ENCODE measurements at regions not wholly inside any gene's neighbourhood (a gene's known extent, or its start where the extent isn't known, plus 50 kb on each side); places are given as distances from the start of the nearest gene placed in this dataset.

DNA sequence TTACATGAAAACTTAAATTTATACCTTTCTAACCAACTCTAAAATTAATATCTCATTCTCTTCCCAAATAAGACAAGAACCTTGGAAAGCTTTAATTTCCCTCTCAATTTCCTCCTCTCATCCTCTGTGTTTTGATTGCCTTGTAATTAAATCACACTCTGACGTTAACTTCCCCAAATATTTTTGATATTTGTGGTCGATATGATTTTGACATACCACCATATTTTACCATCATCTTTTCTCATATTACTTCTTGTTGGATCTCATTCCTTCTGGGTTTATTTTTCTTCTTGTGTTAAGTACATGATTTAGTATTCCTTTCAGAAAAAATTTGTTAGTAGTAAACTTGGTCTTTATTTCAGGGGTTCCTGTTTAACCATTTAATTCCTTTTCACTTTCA lies 69.6 kb downstream of the RDH14 start:
- Histone ChIP-seq H4K91ac (ENCODE audit: insufficient read length, low read depth, low read length) (no peak overlapping the region), H3K23me2 (ENCODE audit: insufficient read length, low read depth, low read length, poor library complexity, severe bottlenecking) (no peaks in the 10 kb centered on the region), H2AK5ac (ENCODE audit: insufficient read length, low read length) (no peak overlapping the region), H2BK15ac (ENCODE audit: low read depth, low read length) (no peak overlapping the region), H2BK20ac (ENCODE audit: low read depth, low read length, poor library complexity, severe bottlenecking) (no peak overlapping the region), H3K9ac (ENCODE audit: extremely low read depth, insufficient read length, low read length) (no peak overlapping the region), H3K4me2 (ENCODE audit: insufficient read depth, insufficient read length, low read length) (no peak overlapping the region), H2BK120ac (ENCODE audit: low read depth, low read length, poor library complexity, severe bottlenecking) (no peak overlapping the region), H2AFZ (ENCODE audit: low read length) (no peak overlapping the region), H4K5ac (ENCODE audit: insufficient read length, low read depth, low read length) (no peak overlapping the region), H3K9me3 (ENCODE audit: control insufficient read depth, low read depth, low read length) (no peaks in the 10 kb centered on the region), H4K20me1 (ENCODE audit: control insufficient read depth, insufficient read depth, insufficient read length) (no peaks in the 10 kb centered on the region), H3K23ac (ENCODE audit: insufficient read length, low read depth, low read length) (no peak overlapping the region), H3K56ac (ENCODE audit: insufficient read length, low read depth, low read length) (no peak overlapping the region), H2BK5ac (ENCODE audit: insufficient read length, low read length) (no peak overlapping the region), H3K18ac (ENCODE audit: insufficient read length, low read depth, low read length) (no peak overlapping the region), H3K79me2 (ENCODE audit: insufficient read depth, low read length) (no peaks in the 10 kb centered on the region), H4K8ac (replicated peaks; ENCODE audit: insufficient read length, low read depth, low read length) (no peak overlapping the region), H3K79me1 (ENCODE audit: insufficient read depth, low read depth, low read length, poor library complexity, severe bottlenecking) (no peaks in the 10 kb centered on the region), H2BK12ac (ENCODE audit: insufficient read length, low read depth, low read length) (no peak overlapping the region), H3T11ph (ENCODE audit: low read length) (no peak overlapping the region), H3K27ac (ENCODE audit: insufficient read length, low read depth, low read length) (no peak overlapping the region), H3K14ac (ENCODE audit: insufficient read depth, low read length) (no peak overlapping the region), H3K27me3 (ENCODE audit: insufficient read depth, low read length) (no peaks in the 10 kb centered on the region), H3K4ac (ENCODE audit: low read depth, low read length) (no peak overlapping the region), H3K4me1 (ENCODE audit: insufficient read depth, low read length) (no peaks in the 10 kb centered on the region)
- H3K4me3 Mint-ChIP-seq: no peak overlapping the region
- WGBS (ENCODE audit: extremely low coverage, insufficient read length, low lambda C conversion rate): no CpG with 5 or more reads among the region's 2 CpGs
- TF ChIP-seq, protein P1, sequence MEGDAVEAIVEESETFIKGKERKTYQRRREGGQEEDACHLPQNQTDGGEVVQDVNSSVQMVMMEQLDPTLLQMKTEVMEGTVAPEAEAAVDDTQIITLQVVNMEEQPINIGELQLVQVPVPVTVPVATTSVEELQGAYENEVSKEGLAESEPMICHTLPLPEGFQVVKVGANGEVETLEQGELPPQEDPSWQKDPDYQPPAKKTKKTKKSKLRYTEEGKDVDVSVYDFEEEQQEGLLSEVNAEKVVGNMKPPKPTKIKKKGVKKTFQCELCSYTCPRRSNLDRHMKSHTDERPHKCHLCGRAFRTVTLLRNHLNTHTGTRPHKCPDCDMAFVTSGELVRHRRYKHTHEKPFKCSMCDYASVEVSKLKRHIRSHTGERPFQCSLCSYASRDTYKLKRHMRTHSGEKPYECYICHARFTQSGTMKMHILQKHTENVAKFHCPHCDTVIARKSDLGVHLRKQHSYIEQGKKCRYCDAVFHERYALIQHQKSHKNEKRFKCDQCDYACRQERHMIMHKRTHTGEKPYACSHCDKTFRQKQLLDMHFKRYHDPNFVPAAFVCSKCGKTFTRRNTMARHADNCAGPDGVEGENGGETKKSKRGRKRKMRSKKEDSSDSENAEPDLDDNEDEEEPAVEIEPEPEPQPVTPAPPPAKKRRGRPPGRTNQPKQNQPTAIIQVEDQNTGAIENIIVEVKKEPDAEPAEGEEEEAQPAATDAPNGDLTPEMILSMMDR (conservative IDR thresholded peaks at IDR 0.05): no peak
- no peaks in the 10 kb centered on the region for H3K9me3 Mint-ChIP-seq
- H3K4me1 Mint-ChIP-seq: peaks cover 2% of the 10 kb centered on the region in 2 experiments; a peak in 3 of 4 replicates
- no peaks in the 10 kb centered on the region for H3K36me3 Mint-ChIP-seq (ENCODE audit: insufficient read depth in 1 of 3, low read depth in 3 of 3)
- H3K27ac Mint-ChIP-seq: no peak overlapping the region
- no peaks in the 10 kb centered on the region; the same call in 1 of the 2 replicates for H3K27me3 Mint-ChIP-seq (ENCODE audit: low read depth)
- no peak for DNase-seq
